ENCODE measurements at regions not wholly inside any gene's neighbourhood (a gene's known extent, or its start where the extent isn't known, plus 50 kb on each side); places are given as distances from the start of the nearest gene placed in this dataset.

GRCh38 chr3:22063500-22063899 is 312.5 kb upstream of the ZNF385D start:
- no peak overlapping the region for H2AFZ ChIP-seq (ENCODE audit: low read depth, low read length, severe bottlenecking)
- H3K27me3 ChIP-seq (ENCODE audit: low read length): no peaks in the 10 kb centered on the region
- no peaks in the 10 kb centered on the region for H3K9me3 ChIP-seq (ENCODE audit: insufficient read depth, low read length)
- no peaks in the 10 kb centered on the region for H4K20me1 ChIP-seq (ENCODE audit: low read depth, low read length)
- H3F3A ChIP-seq (ENCODE audit: insufficient read depth): no peaks in the 10 kb centered on the region
- no peaks in the 10 kb centered on the region for H3K9me2 ChIP-seq (replicated peaks; ENCODE audit: insufficient read depth, low read length)
- H3K4me3 ChIP-seq (ENCODE audit: insufficient read depth, low read length, poor library complexity, severe bottlenecking): no peak overlapping the region
- no peak overlapping the region for H3K27ac ChIP-seq (ENCODE audit: low read depth, low read length)
- no peaks in the 10 kb centered on the region for H3K36me3 ChIP-seq (ENCODE audit: low read length)
- H3K9ac ChIP-seq (ENCODE audit: low read length): no peak overlapping the region
- TF ChIP-seq, protein P1, sequence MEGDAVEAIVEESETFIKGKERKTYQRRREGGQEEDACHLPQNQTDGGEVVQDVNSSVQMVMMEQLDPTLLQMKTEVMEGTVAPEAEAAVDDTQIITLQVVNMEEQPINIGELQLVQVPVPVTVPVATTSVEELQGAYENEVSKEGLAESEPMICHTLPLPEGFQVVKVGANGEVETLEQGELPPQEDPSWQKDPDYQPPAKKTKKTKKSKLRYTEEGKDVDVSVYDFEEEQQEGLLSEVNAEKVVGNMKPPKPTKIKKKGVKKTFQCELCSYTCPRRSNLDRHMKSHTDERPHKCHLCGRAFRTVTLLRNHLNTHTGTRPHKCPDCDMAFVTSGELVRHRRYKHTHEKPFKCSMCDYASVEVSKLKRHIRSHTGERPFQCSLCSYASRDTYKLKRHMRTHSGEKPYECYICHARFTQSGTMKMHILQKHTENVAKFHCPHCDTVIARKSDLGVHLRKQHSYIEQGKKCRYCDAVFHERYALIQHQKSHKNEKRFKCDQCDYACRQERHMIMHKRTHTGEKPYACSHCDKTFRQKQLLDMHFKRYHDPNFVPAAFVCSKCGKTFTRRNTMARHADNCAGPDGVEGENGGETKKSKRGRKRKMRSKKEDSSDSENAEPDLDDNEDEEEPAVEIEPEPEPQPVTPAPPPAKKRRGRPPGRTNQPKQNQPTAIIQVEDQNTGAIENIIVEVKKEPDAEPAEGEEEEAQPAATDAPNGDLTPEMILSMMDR (IDR thresholded peaks at IDR 0.05; ENCODE audit: insufficient read depth, low read length, poor library complexity, severe bottlenecking): no peak
- no peak for TF ChIP-seq EZH2phosphoT487 (conservative IDR thresholded peaks at IDR 0.05; ENCODE audit: low read length)
- H3K4me2 ChIP-seq (ENCODE audit: low read depth, low read length, poor library complexity, severe bottlenecking): no peak overlapping the region
- H3K79me2 ChIP-seq (ENCODE audit: insufficient read depth, low read length): no peaks in the 10 kb centered on the region

DNA sequence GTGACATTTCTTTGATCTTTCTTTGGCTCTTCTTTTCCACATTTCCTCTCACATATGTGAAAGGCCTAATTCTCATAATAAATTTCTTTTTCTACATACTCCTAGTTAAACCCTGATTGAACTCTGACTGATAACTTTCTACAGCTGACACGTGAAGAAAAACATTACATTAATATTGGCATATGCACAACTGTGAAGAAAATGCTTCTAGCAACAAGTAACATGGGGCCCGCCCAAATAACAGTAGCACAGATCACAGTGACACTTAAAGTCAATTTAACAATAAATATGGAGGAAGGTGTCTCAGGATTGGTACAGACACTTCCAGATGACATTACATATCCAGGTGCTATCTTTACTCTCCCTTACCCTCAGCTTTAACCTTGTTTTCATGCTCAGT is 317.6 kb upstream of the ZNF385D start:
- H4K20me1 ChIP-seq (ENCODE audit: low read depth, low read length): no peaks in the 10 kb centered on the region
- no peaks in the 10 kb centered on the region for H3K9me3 ChIP-seq (ENCODE audit: insufficient read depth, low read length)
- H3K4me3 ChIP-seq (ENCODE audit: insufficient read depth, low read length, poor library complexity, severe bottlenecking): no peak overlapping the region
- no peak overlapping the region for H2AFZ ChIP-seq (ENCODE audit: low read depth, low read length, severe bottlenecking)
- no peaks in the 10 kb centered on the region for H3K27me3 ChIP-seq (ENCODE audit: low read length)
- no peaks in the 10 kb centered on the region for H3K79me2 ChIP-seq (ENCODE audit: insufficient read depth, low read length)
- no peaks in the 10 kb centered on the region for H3F3A ChIP-seq (ENCODE audit: insufficient read depth)
- no peak overlapping the region for H3K27ac ChIP-seq (ENCODE audit: low read depth, low read length)
- no peak for TF ChIP-seq EZH2phosphoT487 (conservative IDR thresholded peaks at IDR 0.05; ENCODE audit: low read length)
- TF ChIP-seq, protein P1 (IDR thresholded peaks at IDR 0.05; ENCODE audit: insufficient read depth, low read length, poor library complexity, severe bottlenecking): no peak
- no peak overlapping the region for H3K4me2 ChIP-seq (ENCODE audit: low read depth, low read length, poor library complexity, severe bottlenecking)
- no peaks in the 10 kb centered on the region for H3K36me3 ChIP-seq (ENCODE audit: low read length)
- H3K9me2 ChIP-seq (replicated peaks; ENCODE audit: insufficient read depth, low read length): no peaks in the 10 kb centered on the region; the same call in 1 of the 2 replicates
- H3K9ac ChIP-seq (ENCODE audit: low read length): no peak overlapping the region

GRCh38 chr3:22088204-22088603 is 337.2 kb upstream of the ZNF385D start:
- no peaks in the 10 kb centered on the region for H3K79me2 ChIP-seq (ENCODE audit: insufficient read depth, low read length)
- H3K9me3 ChIP-seq (ENCODE audit: insufficient read depth, low read length): no peaks in the 10 kb centered on the region
- no peaks in the 10 kb centered on the region for H3F3A ChIP-seq (ENCODE audit: insufficient read depth)
- H2AFZ ChIP-seq (ENCODE audit: low read depth, low read length, severe bottlenecking): no peak overlapping the region
- no peak for TF ChIP-seq EZH2phosphoT487 (conservative IDR thresholded peaks at IDR 0.05; ENCODE audit: low read length)
- TF ChIP-seq, protein P1 (IDR thresholded peaks at IDR 0.05; ENCODE audit: insufficient read depth, low read length, poor library complexity, severe bottlenecking): no peak
- H3K9ac ChIP-seq (ENCODE audit: low read length): no peak overlapping the region
- H3K27ac ChIP-seq (ENCODE audit: low read depth, low read length): no peak overlapping the region
- no peak overlapping the region for H3K4me3 ChIP-seq (ENCODE audit: insufficient read depth, low read length, poor library complexity, severe bottlenecking)
- H3K36me3 ChIP-seq (ENCODE audit: low read length): no peaks in the 10 kb centered on the region
- no peaks in the 10 kb centered on the region for H4K20me1 ChIP-seq (ENCODE audit: low read depth, low read length)
- no peak overlapping the region for H3K4me2 ChIP-seq (ENCODE audit: low read depth, low read length, poor library complexity, severe bottlenecking)
- no peaks in the 10 kb centered on the region for H3K9me2 ChIP-seq (replicated peaks; ENCODE audit: insufficient read depth, low read length)
- H3K27me3 ChIP-seq (ENCODE audit: low read length): no peaks in the 10 kb centered on the region
